NCI-H2029 treated with DMSO at 0.1 percent for 48 hours (cell line): ENCODE measurements at regions not wholly inside any gene's neighbourhood (a gene's known extent, or its start where the extent isn't known, plus 50 kb on each side); places are given as distances from the start of the nearest gene placed in this dataset.
A peak's percentile ranks its signal among the peaks of the same experiment; 100 is the strongest.

Source experiments
- DNase-seq: peaks from one replicate; lab custom pipeline; 2025; lab: John Stamatoyannopoulos, UW

- no peak for DNase-seq
Observed at GRCh38 chr5:60259730-60260129, 366.2 kb upstream of the PDE4D start.

- DNase-seq: no peak
Observed at GRCh38 chr5:60257596-60258271, 364.2 kb upstream of the PDE4D start.

GRCh38 chr5:60256546-60256945, 363.0 kb upstream of the PDE4D start:
- no peak for DNase-seq

GRCh38 chr5:60248901-60249300, 355.4 kb upstream of the PDE4D start:
- DNase-seq: no peak

GRCh38 chr5:60243713-60244112, 350.2 kb upstream of the PDE4D start:
- no peak for DNase-seq

- DNase-seq: no peak
Observed at GRCh38 chr5:60232036-60232795, 338.7 kb upstream of the PDE4D start.

GRCh38 chr5:60230456-60230855, 336.9 kb upstream of the PDE4D start:
- DNase-seq: no peak

GRCh38 chr5:60229691-60230185, 336.2 kb upstream of the PDE4D start:
- DNase-seq: no peak

GRCh38 chr5:60228676-60229075, 335.1 kb upstream of the PDE4D start:
- DNase-seq: no peak

- DNase-seq: no peak
Observed at GRCh38 chr5:60226128-60226527, 332.6 kb upstream of the PDE4D start.

GRCh38 chr5:60223342-60223741, 329.8 kb upstream of the PDE4D start:
- DNase-seq: peak; percentile 16

- no peak for DNase-seq
Observed at GRCh38 chr5:60219921-60220320, 326.4 kb upstream of the PDE4D start.

- DNase-seq: no peak
Observed at GRCh38 chr5:60210810-60211209, 317.3 kb upstream of the PDE4D start.

GRCh38 chr5:60209146-60209840, 315.8 kb upstream of the PDE4D start:
- DNase-seq: no peak

GRCh38 chr5:60208716-60209115, 315.2 kb upstream of the PDE4D start:
- no peak for DNase-seq

GRCh38 chr5:60207040-60207439, 313.5 kb upstream of the PDE4D start:
- no peak for DNase-seq

GRCh38 chr5:60206234-60206633, 312.7 kb upstream of the PDE4D start:
- no peak for DNase-seq

- no peak for DNase-seq
Observed at GRCh38 chr5:60205071-60205470, 311.5 kb upstream of the PDE4D start.

- DNase-seq: no peak
Observed at GRCh38 chr5:60196385-60197113, 303.0 kb upstream of the PDE4D start.

- no peak for DNase-seq
Observed at GRCh38 chr5:60195551-60195950, 302.0 kb upstream of the PDE4D start.

- DNase-seq: no peak
Observed at GRCh38 chr5:60195083-60195482, 301.6 kb upstream of the PDE4D start.
